GM20431 (cell line): ENCODE measurements at regions not wholly inside any gene's neighbourhood (a gene's known extent, or its start where the extent isn't known, plus 50 kb on each side); places are given as distances from the start of the nearest gene placed in this dataset.

Experiments
- in situ Hi-C: fragments of 300-500 bp; cut with MseI, MboI; formaldehyde crosslinking; loops from one replicate; pipeline ENCODE4 v1.15.0; 2020; ENCODE audit warnings: low sequenced_read_pairs; ENCODE audit not compliant: unreplicated experiment

DNA sequence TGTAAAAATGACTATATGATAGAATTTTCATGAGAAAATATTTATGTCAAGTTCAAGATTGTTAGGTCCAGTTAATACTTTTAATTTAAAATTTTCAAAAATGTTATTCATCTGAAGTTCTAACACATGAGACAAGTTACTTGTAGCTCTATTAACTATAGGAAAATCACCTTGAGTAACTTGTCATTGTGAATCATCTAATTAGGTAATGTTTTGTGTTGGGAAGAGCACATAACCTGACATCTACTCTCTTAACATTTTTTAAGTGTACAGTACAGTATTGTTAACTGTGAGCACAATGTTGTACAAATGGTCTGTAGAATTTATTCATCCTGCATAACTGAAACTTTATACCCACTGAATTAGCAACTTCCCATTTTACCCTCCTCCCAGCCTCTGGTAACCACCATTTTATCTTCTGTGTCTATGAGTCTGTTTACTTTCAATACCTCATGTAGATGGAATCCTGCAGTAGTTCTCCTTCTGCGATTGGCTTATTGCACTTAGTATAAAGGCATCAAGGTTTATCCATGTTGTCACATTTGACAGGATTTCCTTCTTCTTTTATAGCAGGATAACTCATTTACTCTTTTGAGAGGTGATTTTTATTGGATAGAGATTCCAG, 54.6 kb downstream of the ARL4A start:
- in situ Hi-C loops = no loop called here

DNA sequence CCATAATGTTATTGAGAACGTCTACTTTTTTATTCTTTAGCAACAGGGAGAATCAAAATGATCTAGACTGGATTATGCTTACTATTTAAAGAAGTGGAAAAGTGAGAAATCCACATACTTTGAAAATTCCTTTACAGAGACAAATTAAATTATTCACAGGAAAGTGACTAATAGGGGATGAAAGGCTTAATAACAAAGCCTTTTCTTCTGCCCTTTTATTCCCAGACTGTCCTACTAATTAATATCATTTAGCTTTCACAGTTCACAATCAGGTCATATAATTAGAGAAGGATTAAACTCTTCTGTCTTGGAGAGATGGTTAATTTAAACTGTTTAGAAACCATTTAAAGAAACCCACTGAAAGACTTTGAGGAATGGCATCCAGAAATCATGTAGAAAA, 58.8 kb downstream of the ARL4A start:
- in situ Hi-C loops = no loop called here

- in situ Hi-C loops = no loop called here
These were observed 60.4 kb downstream of the ARL4A start for GRCh38 chr7:12747687-12748306.

GRCh38 chr7:12749069-12749468, 61.6 kb downstream of the ARL4A start:
- in situ Hi-C loops = no loop called here

GRCh38 chr7:12749746-12750145, 62.3 kb downstream of the ARL4A start:
- in situ Hi-C loops = no loop called here

- in situ Hi-C loops = no loop called here
These were observed 64.3 kb downstream of the ARL4A start for GRCh38 chr7:12751764-12752163.

DNA sequence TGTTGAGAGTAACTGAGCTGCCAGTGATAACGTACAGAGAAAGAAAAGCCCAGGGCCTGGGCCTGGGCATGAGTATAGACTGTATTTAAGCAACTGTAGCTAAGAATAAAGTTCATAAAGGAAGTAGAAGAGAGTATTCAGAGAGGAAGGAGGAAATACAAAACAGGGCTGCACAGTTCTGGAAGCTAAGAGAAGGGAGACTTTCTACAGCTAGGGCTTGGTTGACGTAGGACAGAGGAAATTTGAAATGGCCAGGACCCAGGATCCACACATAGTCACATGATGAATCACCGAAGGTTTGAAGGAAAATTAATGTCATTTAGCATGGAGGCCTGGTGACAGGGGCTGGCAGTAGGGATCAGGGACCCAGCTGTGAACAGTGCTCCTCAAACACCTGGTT, 66.7 kb downstream of the ARL4A start:
- in situ Hi-C loops = no loop called here

DNA sequence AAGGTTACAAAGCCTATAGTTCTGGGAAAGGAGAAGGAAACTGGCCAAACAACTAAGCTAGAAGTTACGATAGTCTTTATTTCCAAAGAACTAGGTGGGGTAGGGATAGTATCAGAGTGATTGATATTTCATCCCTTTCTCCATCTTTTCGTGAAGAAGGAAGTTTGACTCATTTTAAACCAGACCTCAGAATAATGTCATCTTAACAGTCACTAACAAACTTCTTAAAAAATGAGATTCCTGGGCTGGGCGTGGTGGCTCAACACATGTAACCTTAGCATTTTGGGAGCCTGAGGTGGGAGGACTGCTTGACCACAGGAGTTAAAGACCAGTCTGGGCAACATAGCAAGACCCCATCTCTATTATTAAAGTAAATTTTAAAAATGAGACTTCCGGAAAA, 69.4 kb downstream of the ARL4A start:
- in situ Hi-C loops = no loop called here

DNA sequence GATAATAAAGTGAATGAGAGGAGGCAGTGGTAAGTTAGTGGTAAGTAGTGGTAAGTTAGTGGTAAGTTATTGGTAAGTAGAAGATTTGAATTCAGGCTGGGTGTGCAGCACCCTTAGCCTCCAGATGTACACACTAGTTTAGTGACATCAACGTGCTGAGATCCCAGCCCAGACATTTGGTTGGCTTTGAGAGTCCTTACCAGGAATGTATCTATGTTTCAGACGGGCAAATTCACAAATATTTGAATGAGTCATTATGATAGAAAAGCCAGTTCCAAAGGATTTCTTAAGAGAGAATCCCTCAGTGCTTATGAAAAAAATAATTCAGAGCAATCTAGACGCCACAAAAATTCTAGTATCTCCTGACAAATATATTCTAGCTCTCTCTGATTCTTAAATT, 70.0 kb downstream of the ARL4A start:
- in situ Hi-C loops = no loop called here

GRCh38 chr7:12759151-12759550, 71.7 kb downstream of the ARL4A start:
- in situ Hi-C loops = no loop called here

DNA sequence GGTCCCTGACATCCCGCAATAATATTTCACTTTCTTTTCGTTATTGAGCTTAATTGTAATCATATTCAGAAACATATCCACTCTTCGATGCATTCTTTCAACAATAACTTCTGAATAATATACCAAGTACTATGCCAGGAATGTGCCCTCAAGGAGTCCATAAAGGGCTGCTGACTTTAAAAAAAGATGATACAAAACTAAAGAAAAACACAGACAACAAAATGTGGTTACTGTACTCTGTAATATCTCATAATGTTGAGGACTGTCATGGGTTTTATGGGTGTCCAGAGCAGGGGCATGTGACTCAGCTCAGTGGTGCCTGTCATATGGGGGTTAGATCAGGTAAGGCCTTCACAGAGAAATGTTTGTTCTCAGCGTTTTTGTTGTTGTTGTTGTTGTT, 73.7 kb downstream of the ARL4A start:
- in situ Hi-C loops = no loop called here

GRCh38 chr7:12761691-12762090, 74.3 kb downstream of the ARL4A start:
- in situ Hi-C loops = no loop called here

DNA sequence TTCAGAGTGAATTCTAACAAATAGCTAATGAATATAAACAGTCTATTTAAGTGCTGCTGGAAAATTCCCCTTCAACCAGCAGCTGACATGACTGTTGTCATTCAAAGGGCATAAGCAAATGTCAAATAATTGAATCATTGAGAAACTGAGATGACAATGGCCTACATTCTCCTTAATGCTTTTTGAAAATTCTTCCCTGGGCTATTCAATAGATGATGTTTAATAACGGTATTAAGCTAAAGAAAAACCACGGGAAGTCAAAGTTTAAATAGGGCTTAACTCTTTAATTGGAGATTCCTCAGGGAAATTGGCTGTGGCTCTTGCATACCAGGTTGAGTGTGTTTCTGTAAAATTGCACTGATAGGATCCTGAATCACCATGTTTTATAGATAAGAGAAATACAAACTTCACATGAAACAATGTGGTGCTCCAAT, 77.0 kb downstream of the ARL4A start:
- in situ Hi-C loops = no loop called here

- in situ Hi-C loops = no loop called here
These were observed 78.1 kb downstream of the ARL4A start for GRCh38 chr7:12765431-12766100.

DNA sequence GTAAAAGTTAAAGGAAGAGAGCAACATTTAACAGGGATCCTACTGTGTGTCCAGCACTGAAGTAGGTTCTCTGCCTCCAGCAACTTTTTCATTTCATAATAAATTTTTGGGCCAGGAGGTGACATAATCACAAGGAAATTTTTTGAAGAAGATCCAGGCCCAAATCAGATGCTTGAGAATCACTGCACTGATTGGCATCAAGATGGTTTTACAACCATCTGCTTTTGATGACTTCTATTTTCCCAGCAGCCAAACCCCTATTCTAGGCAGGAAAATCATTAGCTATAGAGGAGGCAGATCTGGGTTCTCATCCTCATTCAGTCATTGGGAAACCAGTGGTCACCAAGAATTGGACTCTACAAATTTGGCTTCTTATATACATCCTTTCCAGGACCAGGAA, 79.0 kb downstream of the ARL4A start:
- in situ Hi-C loops = no loop called here

GRCh38 chr7:12768948-12769347, 81.5 kb downstream of the ARL4A start:
- in situ Hi-C loops = no loop called here

DNA sequence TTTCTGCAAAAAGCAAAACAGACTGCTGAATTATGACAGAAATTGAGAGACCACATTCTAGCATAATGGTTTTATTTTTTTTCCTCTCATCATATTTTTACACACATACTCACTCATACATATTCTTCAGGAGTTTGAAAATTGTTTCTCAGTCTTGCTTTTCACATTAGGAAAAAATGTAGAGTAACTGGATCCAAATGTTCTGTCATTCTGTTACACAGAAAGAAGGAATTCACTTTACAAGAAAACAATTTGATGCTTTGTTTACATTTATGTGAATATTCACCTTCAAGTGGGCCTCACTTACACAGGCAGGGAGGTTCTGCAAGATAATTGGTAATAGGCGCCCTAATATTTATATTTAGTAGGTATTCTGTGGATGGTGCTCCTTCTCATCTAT, 82.0 kb downstream of the ARL4A start:
- in situ Hi-C loops = no loop called here

- in situ Hi-C loops = no loop called here
These were observed 83.0 kb downstream of the ARL4A start for GRCh38 chr7:12770227-12770975.

- in situ Hi-C loops = no loop called here
These were observed 84.0 kb downstream of the ARL4A start for GRCh38 chr7:12771378-12771877.

- in situ Hi-C loops = no loop called here
These were observed 85.3 kb downstream of the ARL4A start for GRCh38 chr7:12772768-12773167.

GRCh38 chr7:12777257-12777656, 89.8 kb downstream of the ARL4A start:
- in situ Hi-C loops = no loop called here
